H1 (cell line): ENCODE measurements at regions not wholly inside any gene's neighbourhood (a gene's known extent, or its start where the extent isn't known, plus 50 kb on each side); places are given as distances from the start of the nearest gene placed in this dataset.

ENCODE experiments used
- BRCA1 ChIP-seq: IDR thresholded peaks from 2 replicates; pipeline ENCODE4 v1.6.1; 2012; ENCODE audit warnings: low read depth, low read length, improper control_type of control experiment
- CBX5 ChIP-seq: fragments of 300-800, 300-1000 bp; sonication (generic); IDR thresholded peaks from 2 replicates; pipeline ENCODE4 v1.7.1; 2016; ENCODE audit warnings: antibody characterized with exemption, low read length, low read depth
- CTCF ChIP-seq, 3 experiments: IDR thresholded peaks; 1 replicate in 2 of 3; 2 replicates in 1 of 3; pipeline versions ENCODE4 v1.5.1 to v1.6.1; 2011; ENCODE audit warnings: low read length in 3 of 3, mild to moderate bottlenecking in 3 of 3, inconsistent platforms in 2 of 3, low read depth in 1 of 3, moderate library complexity in 1 of 3; ENCODE audit not compliant: insufficient read depth in 1 of 3; ENCODE audit errors: control extremely low read depth in 1 of 3
- EP300 ChIP-seq, 2 experiments: IDR thresholded peaks; 1 replicate in 1 of 2; 2 replicates in 1 of 2; pipeline ENCODE4 v1.6.1; 2011 to 2012; ENCODE audit warnings: low read depth in 2 of 2, low read length in 2 of 2, mild to moderate bottlenecking in 2 of 2, borderline replicate concordance in 1 of 2, inconsistent platforms in 1 of 2, moderate library complexity in 1 of 2
- EZH2 ChIP-seq: fragments of 200-600 bp; sonication (generic); IDR thresholded peaks from 2 replicates; pipeline ENCODE4 v1.7.1; 2012; ENCODE audit warnings: low read depth, mild to moderate bottlenecking, moderate library complexity, low read length, inconsistent platforms; ENCODE audit not compliant: severe bottlenecking
- FOSL1 ChIP-seq: IDR thresholded peaks from 2 replicates; pipeline ENCODE4 v1.6.1; 2011; ENCODE audit warnings: mild to moderate bottlenecking, low read depth, low read length, moderate library complexity; ENCODE audit not compliant: insufficient read depth
- POLR2A ChIP-seq, 2 experiments: IDR thresholded peaks; 1 replicate in 1 of 2; 2 replicates in 1 of 2; pipeline ENCODE4 v1.6.1; 2011; ENCODE audit warnings: low read depth in 2 of 2, low read length in 2 of 2, mild to moderate bottlenecking in 2 of 2; ENCODE audit errors: control extremely low read depth in 1 of 2
- POLR2AphosphoS5 ChIP-seq: IDR thresholded peaks from 2 replicates; pipeline ENCODE4 v1.6.1; 2011; ENCODE audit warnings: low read depth, low read length
- SIN3A ChIP-seq, 2 experiments: IDR thresholded peaks in 1 of 2; conservative IDR thresholded peaks in 1 of 2; 2 replicates each; pipeline ENCODE4 v1.6.1; 2011 to 2012; ENCODE audit warnings: low read length in 2 of 2, improper control_type of control experiment in 1 of 2, low read depth in 1 of 2, mild to moderate bottlenecking in 1 of 2
- SP2 ChIP-seq: IDR thresholded peaks from 2 replicates; pipeline ENCODE4 v1.6.1; 2012; ENCODE audit warnings: mild to moderate bottlenecking, low read length, inconsistent platforms
- SUZ12 ChIP-seq: fragments of 200-600 bp; sonication (generic); IDR thresholded peaks from 2 replicates; pipeline ENCODE4 v1.6.1; 2012; ENCODE audit warnings: mild to moderate bottlenecking, inconsistent platforms, low read length, moderate library complexity, mixed read lengths
- TEAD4 ChIP-seq: IDR thresholded peaks from 2 replicates; pipeline ENCODE4 v1.6.1; 2012; ENCODE audit warnings: low read depth, low read length, inconsistent platforms, mixed read lengths
- ZNF274 ChIP-seq: IDR thresholded peaks from 2 replicates; pipeline ENCODE4 v1.7.0; 2012; ENCODE audit warnings: low read length, borderline replicate concordance; ENCODE audit errors: extremely low read depth
- TF ChIP-seq, protein P1 (sequence below): IDR thresholded peaks from 2 replicates; pipeline ENCODE4 v1.6.1; 2012; ENCODE audit warnings: inconsistent platforms

- TF ChIP-seq TEAD4, result no peak
- TF ChIP-seq EZH2, result no peak
- no peak for TF ChIP-seq SUZ12
- no peak for TF ChIP-seq FOSL1
- TF ChIP-seq SP2, result no peak
- no peak for TF ChIP-seq SIN3A (conservative IDR thresholded peaks at IDR 0.05 in 1 of 2, IDR thresholded peaks at IDR 0.05 in 1 of 2; ENCODE audit: low read depth in 1 of 2, low read length in 2 of 2)
- TF ChIP-seq EP300 (IDR thresholded peaks at IDR 0.05; ENCODE audit: borderline replicate concordance in 1 of 2, low read depth in 2 of 2, low read length in 2 of 2), result no peak
- no peak for TF ChIP-seq ZNF274
- TF ChIP-seq POLR2A (IDR thresholded peaks at IDR 0.05; ENCODE audit: control extremely low read depth in 1 of 2, low read depth in 2 of 2, low read length in 2 of 2), result no peak
- TF ChIP-seq CTCF (IDR thresholded peaks at IDR 0.05; ENCODE audit: control extremely low read depth in 1 of 3, insufficient read depth in 1 of 3, low read depth in 1 of 3, low read length in 3 of 3), result peak in 1 of 3 experiments; percentile 8; a peak in 1 of 4 replicates
- no peak for TF ChIP-seq CBX5
- TF ChIP-seq, protein P1, sequence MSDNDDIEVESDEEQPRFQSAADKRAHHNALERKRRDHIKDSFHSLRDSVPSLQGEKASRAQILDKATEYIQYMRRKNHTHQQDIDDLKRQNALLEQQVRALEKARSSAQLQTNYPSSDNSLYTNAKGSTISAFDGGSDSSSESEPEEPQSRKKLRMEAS, result no peak
- no peak for TF ChIP-seq BRCA1
- no peak for TF ChIP-seq POLR2AphosphoS5
Measured at GRCh38 chr2:226600184-226600583, 199.4 kb downstream of the IRS1 start.
